Stomach (tissue), 8 donors: ENCODE measurements at regions not wholly inside any gene's neighbourhood (a gene's known extent, or its start where the extent isn't known, plus 50 kb on each side); places are given as distances from the start of the nearest gene placed in this dataset.
"Not testable (repeated sequence)": the region's sequence is repeated elsewhere in the genome, so short reads cannot be mapped to it uniquely, and the experiment has no call there.

Experiments used
- DNase-seq, 2 donors: peaks; one replicate each; pipeline versions ENCODE4 v3.0.0 to v3.0.0-alpha.2; 2013 to 2019
- H3K27ac ChIP-seq, 5 donors: fragments of 200-600 bp in 4 of 5; sonication (generic) in 4 of 5; one replicate each; pipeline ENCODE4 v1.5.1; 2013 to 2019; ENCODE audit warnings: mild to moderate bottlenecking in 1 of 5, moderate library complexity in 1 of 5
- H3K27me3 ChIP-seq, 3 donors: fragments of 200-600 bp; sonication (generic); one replicate each; pipeline ENCODE4 v1.5.1; 2017 to 2019; ENCODE audit warnings: mixed run types in 1 of 3
- H3K36me3 ChIP-seq, 4 donors: fragments of 200-600 bp; sonication (generic); 1 replicate in 3 of 4; 2 replicates in 1 of 4; pipeline ENCODE4 v1.5.1; 2016 to 2019
- H3K4me1 ChIP-seq, 4 donors: fragments of 200-600 bp; sonication (generic); one replicate each; pipeline ENCODE4 v1.5.1; 2016 to 2019
- H3K4me3 ChIP-seq, 4 donors: fragments of 200-600 bp; sonication (generic) in 3 of 4; one replicate each; pipeline ENCODE4 v1.5.1; 2016 to 2019; ENCODE audit warnings: mild to moderate bottlenecking in 1 of 4
- H3K9me3 ChIP-seq, 4 donors: fragments of 200-600 bp; sonication (generic); one replicate each; pipeline ENCODE4 v1.5.1; 2016 to 2019
- CTCF ChIP-seq, 7 experiments: fragments of 450-650 bp in 4 of 7; fragments of 200-600 bp in 3 of 7; sonication (generic) in 3 of 7; IDR thresholded peaks; one replicate each; pipeline ENCODE4 v1.5.1; 2016 to 2019; ENCODE audit warnings: antibody characterized with exemption in 7 of 7, control low read depth in 2 of 7, mild to moderate bottlenecking in 1 of 7
- EP300 ChIP-seq: sonication (generic); formaldehyde crosslinking; IDR thresholded peaks from one replicate; pipeline ENCODE4 v1.6.1; 2017; ENCODE audit warnings: antibody characterized with exemption
- POLR2A ChIP-seq, 4 donors: fragments of 450-650 bp; IDR thresholded peaks; one replicate each; pipeline ENCODE4 v1.6.1; 2016; ENCODE audit warnings: antibody characterized with exemption in 4 of 4, control low read depth in 2 of 4, mild to moderate bottlenecking in 1 of 4, moderate library complexity in 1 of 4
- POLR2AphosphoS5 ChIP-seq, 3 donors: sonication (generic); formaldehyde crosslinking; IDR thresholded peaks; one replicate each; pipeline ENCODE4 v1.6.1; 2016; ENCODE audit warnings: antibody characterized with exemption in 3 of 3
- WGBS, 5 donors: extraction: QIAGEN DNeasy Blood & Tissue Kit in 3 of 5; methylation state at CpG; one replicate each; pipeline versions ENCODE4 v1.1.5 to v1.1.7; 2013 to 2018; 5-methylcytosine and 5-hydroxymethylcytosine counted together
- intact Hi-C: fragments of 100-400 bp; cut with DNase I; formaldehyde crosslinking; loops from one replicate; pipeline ENCODE4 v1.15.1; 2023; ENCODE audit warnings: low total_unique reads
- donor health status: healthy with polysubstance abuse.
- donor health status: Bipolar disorder and iron deficiency.
- donor health status: healthy.

GRCh38 chr6:92404281-92404680, 1015.1 kb downstream of the EPHA7 start:
- DNase-seq: peak in 1 of 2 donors; percentile 27
- TF ChIP-seq EP300 (no peak), POLR2AphosphoS5 (IDR thresholded peaks at IDR 0.05) (no peak), CTCF (IDR thresholded peaks at IDR 0.05) (no peak), POLR2A (IDR thresholded peaks at IDR 0.05) (no peak)
- peaks cover 0 to 11% (median 0%) of the 10 kb centered on the region in 4 donors for H3K9me3 ChIP-seq
- no peak overlapping the region for H3K27ac ChIP-seq
- H3K27me3 ChIP-seq: no peaks in the 10 kb centered on the region
- WGBS, 5 donors: 35 to 67% (median 67%) methylated on average over 2 of the region's 2 CpGs
- H3K4me3 ChIP-seq: no peak overlapping the region
- H3K4me1 ChIP-seq: no peaks in the 10 kb centered on the region
- intact Hi-C loops: no loop called here
- H3K36me3 ChIP-seq: no peaks in the 10 kb centered on the region

DNA sequence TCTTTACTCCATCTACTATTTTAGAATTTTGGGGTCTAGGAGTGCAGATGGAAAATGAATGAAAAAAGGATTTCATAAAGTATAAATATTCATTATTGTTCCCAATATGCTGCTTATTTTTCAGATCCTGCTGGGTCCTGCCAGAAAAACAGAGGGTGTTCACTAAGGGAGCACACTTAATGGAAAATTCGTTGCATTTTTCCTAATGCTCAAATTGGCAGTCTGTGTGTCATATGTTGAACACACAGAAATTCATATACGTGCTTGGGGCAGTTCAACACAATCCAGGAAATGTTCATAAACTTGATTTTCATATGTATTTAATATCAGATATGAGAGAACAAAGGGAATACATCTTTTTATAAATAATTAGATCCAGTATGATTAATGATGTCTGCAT, 1019.4 kb downstream of the EPHA7 start:
- Histone ChIP-seq H3K27ac (no peak overlapping the region), H3K4me3 (no peak overlapping the region), H3K36me3 (no peaks in the 10 kb centered on the region), H3K9me3 (peaks cover 0 to 5% (median 0%) of the 10 kb centered on the region in 4 donors), H3K4me1 (no peaks in the 10 kb centered on the region), H3K27me3 (no peaks in the 10 kb centered on the region)
- 53 to 61% (median 55%) methylated on average over 2 of the region's 2 CpGs for WGBS, 5 donors
- peak in 1 of 2 donors; percentile 3 for DNase-seq
- TF ChIP-seq CTCF (IDR thresholded peaks at IDR 0.05) (no peak), POLR2AphosphoS5 (IDR thresholded peaks at IDR 0.05) (no peak), EP300 (no peak), POLR2A (IDR thresholded peaks at IDR 0.05) (no peak)
- intact Hi-C loops: no loop called here

GRCh38 chr6:92388706-92389105, 1030.7 kb downstream of the EPHA7 start:
- H3K4me3 ChIP-seq, H3K4me1 ChIP-seq, H3K27me3 ChIP-seq, H3K27ac ChIP-seq, DNase-seq, H3K36me3 ChIP-seq, intact Hi-C loops: not testable (repeated sequence)
- WGBS, 5 donors: 84 to 90% (median 87%) methylated on average over 8 of the region's 8 CpGs
- H3K9me3 ChIP-seq: peaks cover 0 to 12% (median 0%) of the 10 kb centered on the region in 4 donors

DNA sequence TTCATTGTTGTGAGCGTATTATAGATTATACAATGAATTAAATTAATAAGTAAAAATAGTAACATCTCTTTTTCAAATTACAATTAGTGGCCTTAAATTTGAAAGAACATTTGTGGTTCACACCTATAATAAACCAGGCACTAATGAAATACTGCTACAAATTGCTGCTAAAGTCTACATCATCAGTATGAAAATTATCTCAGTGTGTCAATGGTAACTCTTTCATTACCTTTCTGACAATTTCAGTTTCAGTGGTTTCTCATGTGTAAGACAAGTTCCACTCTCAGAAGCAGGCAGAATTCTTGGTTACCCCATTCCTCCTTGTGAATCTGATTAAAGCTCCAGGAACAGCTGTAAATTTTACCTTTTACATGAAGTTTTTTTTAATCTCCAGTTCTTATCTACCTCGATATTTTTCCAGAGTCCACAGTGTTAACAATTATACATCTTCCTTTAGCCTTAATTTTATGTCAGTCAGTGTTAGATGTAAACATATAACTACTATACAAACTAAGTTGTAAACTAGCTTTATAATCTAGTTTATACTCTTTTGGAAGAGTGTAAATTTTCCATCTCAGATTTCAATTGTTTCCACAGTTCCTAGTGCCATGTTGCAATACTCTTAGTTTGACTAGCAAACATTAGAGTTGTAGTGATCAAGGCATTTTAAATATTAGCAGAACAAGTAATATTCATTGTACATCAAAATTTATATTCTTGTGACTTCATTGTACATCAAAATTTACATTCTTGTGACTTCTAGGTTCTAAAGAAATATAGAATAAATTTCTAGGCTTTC, 1038.4 kb downstream of the EPHA7 start:
- Histone ChIP-seq H3K9me3 (no peaks in the 10 kb centered on the region), H3K27ac (no peak overlapping the region), H3K27me3 (no peaks in the 10 kb centered on the region), H3K36me3 (no peaks in the 10 kb centered on the region), H3K4me3 (no peak overlapping the region), H3K4me1 (no peaks in the 10 kb centered on the region)
- DNase-seq: no peak
- TF ChIP-seq CTCF (IDR thresholded peaks at IDR 0.05): no peak
- no peak for TF ChIP-seq POLR2AphosphoS5 (IDR thresholded peaks at IDR 0.05)
- no peak for TF ChIP-seq EP300
- no peak for TF ChIP-seq POLR2A (IDR thresholded peaks at IDR 0.05)
- 66 to 80% (median 76%) methylated on average over 2 of the region's 2 CpGs for WGBS, 5 donors
- intact Hi-C loops: no loop called here

DNA sequence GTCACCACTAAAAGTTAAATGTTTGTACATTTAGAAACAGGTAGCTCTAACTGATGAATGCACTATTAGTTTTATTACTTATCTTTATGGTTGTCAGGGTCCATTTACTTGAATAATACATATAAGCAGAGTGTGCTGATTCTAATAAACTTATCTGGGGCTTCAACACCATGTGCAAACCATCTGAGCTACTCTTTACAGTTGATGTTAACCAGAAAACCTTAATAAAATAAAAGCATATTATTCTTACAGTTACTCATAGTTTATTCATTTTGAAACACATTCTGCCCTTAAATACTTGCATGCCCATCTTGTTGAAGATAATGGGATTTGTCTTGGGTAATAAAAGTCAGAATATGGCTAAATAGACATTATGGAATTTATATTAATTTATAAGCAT, 1042.2 kb downstream of the EPHA7 start:
- Histone ChIP-seq H3K9me3 (no peaks in the 10 kb centered on the region), H3K4me3 (no peak overlapping the region), H3K4me1 (no peaks in the 10 kb centered on the region), H3K36me3 (no peaks in the 10 kb centered on the region), H3K27ac (no peak overlapping the region), H3K27me3 (no peaks in the 10 kb centered on the region)
- TF ChIP-seq CTCF (IDR thresholded peaks at IDR 0.05) (no peak), POLR2A (IDR thresholded peaks at IDR 0.05) (no peak), POLR2AphosphoS5 (IDR thresholded peaks at IDR 0.05) (no peak), EP300 (no peak)
- peak in 1 of 2 donors; percentile 38 for DNase-seq
- intact Hi-C loops: no loop called here
